ENCODE measurements at regions not wholly inside any gene's neighbourhood (a gene's known extent, or its start where the extent isn't known, plus 50 kb on each side); places are given as distances from the start of the nearest gene placed in this dataset.

DNA sequence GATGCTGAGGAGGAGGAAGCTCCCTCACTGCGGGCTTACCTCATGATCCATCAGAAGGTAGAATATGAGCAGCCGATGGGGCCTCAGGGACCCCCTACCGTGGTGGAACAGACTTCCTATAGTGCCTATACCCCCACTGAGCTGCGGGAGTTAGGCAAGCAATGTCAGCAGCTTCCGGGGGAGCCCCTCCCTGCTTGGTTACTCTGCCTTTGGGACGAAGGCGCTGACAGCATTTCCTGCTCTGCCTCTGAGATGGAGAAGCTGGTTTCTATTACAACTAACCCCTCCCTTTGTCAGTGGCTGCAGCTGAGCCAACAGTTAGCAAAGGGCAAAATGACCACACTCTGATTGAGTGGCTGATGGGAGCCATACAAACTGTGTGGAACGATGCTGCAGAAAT is 430.7 kb downstream of the IDS start:
- no peak overlapping the region for H3K4me3 ChIP-seq
- no peaks in the 10 kb centered on the region for H3K4me1 ChIP-seq (replicated peaks; ENCODE audit: insufficient read depth)
- no peak overlapping the region for H2AFZ ChIP-seq
- H3K9me3 ChIP-seq (ENCODE audit: insufficient read depth, low read depth) = no peaks in the 10 kb centered on the region
- no peak for TF ChIP-seq EZH2 (IDR thresholded peaks at IDR 0.05; ENCODE audit: low read depth)
- TF ChIP-seq, protein P1, sequence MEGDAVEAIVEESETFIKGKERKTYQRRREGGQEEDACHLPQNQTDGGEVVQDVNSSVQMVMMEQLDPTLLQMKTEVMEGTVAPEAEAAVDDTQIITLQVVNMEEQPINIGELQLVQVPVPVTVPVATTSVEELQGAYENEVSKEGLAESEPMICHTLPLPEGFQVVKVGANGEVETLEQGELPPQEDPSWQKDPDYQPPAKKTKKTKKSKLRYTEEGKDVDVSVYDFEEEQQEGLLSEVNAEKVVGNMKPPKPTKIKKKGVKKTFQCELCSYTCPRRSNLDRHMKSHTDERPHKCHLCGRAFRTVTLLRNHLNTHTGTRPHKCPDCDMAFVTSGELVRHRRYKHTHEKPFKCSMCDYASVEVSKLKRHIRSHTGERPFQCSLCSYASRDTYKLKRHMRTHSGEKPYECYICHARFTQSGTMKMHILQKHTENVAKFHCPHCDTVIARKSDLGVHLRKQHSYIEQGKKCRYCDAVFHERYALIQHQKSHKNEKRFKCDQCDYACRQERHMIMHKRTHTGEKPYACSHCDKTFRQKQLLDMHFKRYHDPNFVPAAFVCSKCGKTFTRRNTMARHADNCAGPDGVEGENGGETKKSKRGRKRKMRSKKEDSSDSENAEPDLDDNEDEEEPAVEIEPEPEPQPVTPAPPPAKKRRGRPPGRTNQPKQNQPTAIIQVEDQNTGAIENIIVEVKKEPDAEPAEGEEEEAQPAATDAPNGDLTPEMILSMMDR (conservative IDR thresholded peaks at IDR 0.05) = no peak
- intact Hi-C loops (cut with micrococcal nuclease; ENCODE audit: unreplicated experiment) = no loop called here
- DNase-seq = no peak
- no peaks in the 10 kb centered on the region for H3K36me3 ChIP-seq (ENCODE audit: low read depth)
- no peak overlapping the region for H3K4me2 ChIP-seq
- no peaks in the 10 kb centered on the region for H4K20me1 ChIP-seq (ENCODE audit: insufficient read depth)
- no peaks in the 10 kb centered on the region for H3K27me3 ChIP-seq (ENCODE audit: insufficient read depth, low read depth)
- no peaks in the 10 kb centered on the region for H3K79me2 ChIP-seq (ENCODE audit: low read depth)
- ChIA-PET CTCF (no interaction called here), POLR2A (ENCODE audit: unreplicated experiment) (no interaction called here)
- no peaks in the 10 kb centered on the region for H3F3A ChIP-seq (ENCODE audit: insufficient read depth, low read depth)
- no peaks in the 10 kb centered on the region for H3K9me2 ChIP-seq (ENCODE audit: insufficient read depth)
- BruUV-seq (replicated peaks) = no TSS peak
- H3K27ac ChIP-seq = no peak overlapping the region

DNA sequence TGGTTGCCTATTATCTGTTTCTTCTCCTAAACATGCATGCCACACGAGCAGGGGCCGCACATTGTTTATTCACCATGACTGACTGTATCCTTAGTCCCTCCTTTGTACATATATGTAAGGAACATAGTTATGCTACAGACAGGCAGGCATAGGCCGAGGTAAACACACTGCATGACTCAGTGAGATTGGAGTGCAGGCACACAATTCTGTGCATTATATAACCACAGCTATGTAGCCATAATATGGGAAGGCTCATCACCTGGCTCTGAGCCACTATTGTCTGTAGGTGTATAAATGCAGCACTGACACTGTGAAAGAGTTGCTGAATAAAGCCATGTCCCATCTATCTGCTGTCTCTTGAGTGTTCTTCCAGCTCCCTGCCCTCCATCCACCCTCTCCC is 431.6 kb downstream of the IDS start:
- Histone ChIP-seq H3K9me3 (ENCODE audit: insufficient read depth, low read depth) (no peaks in the 10 kb centered on the region), H2AFZ (no peak overlapping the region), H3K4me2 (no peak overlapping the region), H3K9me2 (ENCODE audit: insufficient read depth) (no peaks in the 10 kb centered on the region), H3K4me1 (replicated peaks; ENCODE audit: insufficient read depth) (no peaks in the 10 kb centered on the region), H3K27me3 (ENCODE audit: insufficient read depth, low read depth) (no peaks in the 10 kb centered on the region), H3F3A (ENCODE audit: insufficient read depth, low read depth) (no peaks in the 10 kb centered on the region), H3K27ac (no peak overlapping the region), H3K36me3 (ENCODE audit: low read depth) (no peaks in the 10 kb centered on the region), H4K20me1 (ENCODE audit: insufficient read depth) (no peaks in the 10 kb centered on the region), H3K79me2 (ENCODE audit: low read depth) (no peaks in the 10 kb centered on the region), H3K4me3 (no peak overlapping the region)
- TF ChIP-seq, protein P1 (conservative IDR thresholded peaks at IDR 0.05) = no peak
- no peak for TF ChIP-seq EZH2 (IDR thresholded peaks at IDR 0.05; ENCODE audit: low read depth)
- ChIA-PET CTCF (no interaction called here), POLR2A (ENCODE audit: unreplicated experiment) (no interaction called here)
- DNase-seq = no peak
- intact Hi-C loops (cut with micrococcal nuclease; ENCODE audit: unreplicated experiment) = no loop called here
- no TSS peak for BruUV-seq (replicated peaks)

GRCh38 chrX:149069899-149070298 is 435.2 kb downstream of the IDS start:
- Histone ChIP-seq H3K27me3 (ENCODE audit: insufficient read depth, low read depth) (no peaks in the 10 kb centered on the region), H3F3A (ENCODE audit: insufficient read depth, low read depth) (no peaks in the 10 kb centered on the region), H3K9me3 (ENCODE audit: insufficient read depth, low read depth) (no peaks in the 10 kb centered on the region), H3K4me2 (no peak overlapping the region), H3K27ac (no peak overlapping the region), H4K20me1 (ENCODE audit: insufficient read depth) (no peaks in the 10 kb centered on the region), H3K36me3 (ENCODE audit: low read depth) (no peaks in the 10 kb centered on the region), H3K4me3 (no peak overlapping the region), H3K79me2 (ENCODE audit: low read depth) (no peaks in the 10 kb centered on the region), H2AFZ (no peak overlapping the region), H3K4me1 (replicated peaks; ENCODE audit: insufficient read depth) (no peaks in the 10 kb centered on the region), H3K9me2 (ENCODE audit: insufficient read depth) (no peaks in the 10 kb centered on the region)
- intact Hi-C loops (cut with micrococcal nuclease; ENCODE audit: unreplicated experiment) = no loop called here
- no peak for DNase-seq
- ChIA-PET POLR2A (ENCODE audit: unreplicated experiment) (no interaction called here), CTCF (no interaction called here)
- no peak for TF ChIP-seq EZH2 (IDR thresholded peaks at IDR 0.05; ENCODE audit: low read depth)
- TF ChIP-seq, protein P1 (conservative IDR thresholded peaks at IDR 0.05) = no peak
- BruUV-seq (replicated peaks) = no TSS peak

Measured in PC-9 (cell line).